ENCODE measurements at regions not wholly inside any gene's neighbourhood (a gene's known extent, or its start where the extent isn't known, plus 50 kb on each side); places are given as distances from the start of the nearest gene placed in this dataset.

- TF ChIP-seq REST (IDR thresholded peaks at IDR 0.05; ENCODE audit: low read depth, low read length) (no peak), RAD21 (IDR thresholded peaks at IDR 0.05; ENCODE audit: low read length) (no peak), RXRA (IDR thresholded peaks at IDR 0.05; ENCODE audit: borderline replicate concordance, low read depth) (no peak), IRF3 (IDR thresholded peaks at IDR 0.05; ENCODE audit: low read depth, low read length) (no peak), PBX3 (IDR thresholded peaks at IDR 0.05) (peak; percentile 67), POLR2AphosphoS5 (IDR thresholded peaks at IDR 0.05; ENCODE audit: low read depth, low read length) (peak; percentile 20; the same call in 1 of the 2 replicates), EP300 (IDR thresholded peaks at IDR 0.05; ENCODE audit: borderline replicate concordance in 1 of 2, low read depth in 1 of 2, low read length in 1 of 2) (peak in 1 of 2 experiments; percentile 56; a peak in 1 of 4 replicates), MEF2A (IDR thresholded peaks at IDR 0.05; ENCODE audit: borderline replicate concordance, low read depth) (no peak), FOXM1 (IDR thresholded peaks at IDR 0.05; ENCODE audit: low read depth) (no peak), CHD2 (IDR thresholded peaks at IDR 0.05; ENCODE audit: low read length, partially characterized antibody) (no peak), TCF12 (IDR thresholded peaks at IDR 0.05) (peak; percentile 67), ZBTB33 (IDR thresholded peaks at IDR 0.05; ENCODE audit: borderline replicate concordance, low read depth) (no peak)
These were observed 1223.2 kb downstream of the OTOL1 start (continued) for GRCh38 chr3:162719684-162720341.

GRCh38 chr3:162721736-162722135, 1225.1 kb downstream of the OTOL1 start:
- 92% methylated on average over 1 of the region's 1 CpG for WGBS (ENCODE audit: low lambda C conversion rate)
- Histone ChIP-seq H2AFZ (ENCODE audit: low read depth) (no peak overlapping the region), H3F3A (replicated peaks; ENCODE audit: insufficient read depth) (peaks cover 16% of the 10 kb centered on the region), H3K9me3 (no peaks in the 10 kb centered on the region), H3K4me2 (no peak overlapping the region), H3K36me3 (replicated peaks in 1 of 2; ENCODE audit: control insufficient read depth in 1 of 2, insufficient read depth in 2 of 2, low read length in 1 of 2) (no peaks in the 10 kb centered on the region), H3K9me2 (no peaks in the 10 kb centered on the region), H3K4me1 (ENCODE audit: control insufficient read depth in 1 of 2, insufficient read depth in 2 of 2, low read depth in 1 of 2, low read length in 1 of 2) (peaks cover 0 to 8% of the 10 kb centered on the region in 2 experiments; a peak in 2 of 4 replicates), H3K9ac (no peak overlapping the region), H3K4me3 (ENCODE audit: low read depth in 2 of 2, low read length in 1 of 2) (no peak overlapping the region), H4K20me1 (ENCODE audit: insufficient read depth) (no peaks in the 10 kb centered on the region), H3K27me3 (ENCODE audit: insufficient read depth) (no peaks in the 10 kb centered on the region), H3K27ac (ENCODE audit: low read depth in 2 of 2, low read length in 1 of 2) (no peak overlapping the region), H3K79me2 (ENCODE audit: insufficient read depth) (no peaks in the 10 kb centered on the region)
- ChIA-PET POLR2A (no interaction called here), CTCF (no interaction called here)
- DNase-seq, result no peak
- TF ChIP-seq POLR2AphosphoS5 (IDR thresholded peaks at IDR 0.05; ENCODE audit: low read depth, low read length) (no peak), SIN3A (IDR thresholded peaks at IDR 0.05; ENCODE audit: borderline replicate concordance, low read depth, low read length) (no peak), GATA2 (CRISPR knock-in tag; IDR thresholded peaks at IDR 0.05) (no peak), FOXJ3 (CRISPR knock-in tag; IDR thresholded peaks at IDR 0.05) (no peak), ZBTB33 (IDR thresholded peaks at IDR 0.05; ENCODE audit: borderline replicate concordance, low read depth) (no peak), EP300 (IDR thresholded peaks at IDR 0.05; ENCODE audit: borderline replicate concordance in 1 of 2, low read depth in 1 of 2, low read length in 1 of 2) (no peak)
